ENCODE measurements at regions not wholly inside any gene's neighbourhood (a gene's known extent, or its start where the extent isn't known, plus 50 kb on each side); places are given as distances from the start of the nearest gene placed in this dataset.

GRCh38 chr3:65174713-65175112, 486.9 kb upstream of the ADAMTS9 start:
- WGBS, 3 donors: 49 to 78% (median 51%) methylated on average over 2 of the region's 2 CpGs

GRCh38 chr3:65173841-65174240, 486.0 kb upstream of the ADAMTS9 start:
- Histone ChIP-seq H3K27ac (no peak overlapping the region), H3K4me3 (no peak overlapping the region), H3K36me3 (ENCODE audit: insufficient read depth in 1 of 2, low read depth in 1 of 2) (no peaks in the 10 kb centered on the region), H3K4me1 (no peaks in the 10 kb centered on the region), H3K27me3 (ENCODE audit: insufficient read depth in 3 of 3, low read length in 2 of 3) (no peaks in the 10 kb centered on the region), H3K9me3 (no peaks in the 10 kb centered on the region)
- WGBS, 3 donors: 71 to 97% (median 91%) methylated on average over 2 of the region's 2 CpGs
- intact Hi-C loops (cut with DNase I): loop anchor here in 1 of 2 donors (5.0 kb wide), 2 partner anchors 487 to 642 kb away; partner anchors contain the start of gene ADAMTS9
- no peak for TF ChIP-seq CTCF (IDR thresholded peaks at IDR 0.05)
- ATAC-seq (no peak), DNase-seq (no peak)

More at GRCh38 chr3:65174713-65175112, 486.9 kb upstream of the ADAMTS9 start:
- intact Hi-C loops (cut with DNase I): loop anchor here in 1 of 2 donors (5.0 kb wide), 2 partner anchors 487 to 642 kb away; partner anchors contain the start of gene ADAMTS9
- Histone ChIP-seq H3K27ac (no peak overlapping the region), H3K27me3 (ENCODE audit: insufficient read depth in 3 of 3, low read length in 2 of 3) (no peaks in the 10 kb centered on the region), H3K4me1 (no peaks in the 10 kb centered on the region), H3K4me3 (no peak overlapping the region), H3K36me3 (ENCODE audit: insufficient read depth in 1 of 2, low read depth in 1 of 2) (no peaks in the 10 kb centered on the region), H3K9me3 (no peaks in the 10 kb centered on the region)
- no peak for DNase-seq
- no peak for TF ChIP-seq CTCF (IDR thresholded peaks at IDR 0.05)
- no peak for ATAC-seq

GRCh38 chr3:65172209-65172608, 484.4 kb upstream of the ADAMTS9 start:
- no peak overlapping the region for H3K27ac ChIP-seq
- no peaks in the 10 kb centered on the region for H3K36me3 ChIP-seq (ENCODE audit: insufficient read depth in 1 of 2, low read depth in 1 of 2)
- H3K27me3 ChIP-seq (ENCODE audit: insufficient read depth in 3 of 3, low read length in 2 of 3): no peaks in the 10 kb centered on the region
- DNase-seq (no peak), ATAC-seq (no peak)
- no peaks in the 10 kb centered on the region for H3K9me3 ChIP-seq
- H3K4me3 ChIP-seq: no peak overlapping the region
- intact Hi-C loops (cut with DNase I): loop anchor here in 1 of 2 donors (5.0 kb wide), 2 partner anchors 485 to 640 kb away; partner anchors contain the start of gene ADAMTS9
- no peak for TF ChIP-seq CTCF (IDR thresholded peaks at IDR 0.05)
- WGBS, 3 donors: 65 to 75% (median 75%) methylated on average over 5 of the region's 5 CpGs
- H3K4me1 ChIP-seq: no peaks in the 10 kb centered on the region

GRCh38 chr3:65170390-65171042, 482.7 kb upstream of the ADAMTS9 start:
- intact Hi-C loops (cut with DNase I): loop anchor here in 1 of 2 donors (5.0 kb wide), 2 partner anchors 483 to 638 kb away; partner anchors contain the start of gene ADAMTS9
- H3K27ac ChIP-seq: peak overlapping the region; percentile 59
- H3K4me3 ChIP-seq: no peak overlapping the region
- H3K36me3 ChIP-seq (ENCODE audit: insufficient read depth in 1 of 2, low read depth in 1 of 2): no peaks in the 10 kb centered on the region
- no peaks in the 10 kb centered on the region for H3K9me3 ChIP-seq
- DNase-seq (peak; percentile 84 to 92), ATAC-seq (peak; percentile 49 to 92 (median 78))
- WGBS, 3 donors: 4 to 10% (median 5%) methylated on average over 10 of the region's 10 CpGs
- TF ChIP-seq CTCF (IDR thresholded peaks at IDR 0.05): peak; percentile 47
- no peaks in the 10 kb centered on the region for H3K4me1 ChIP-seq
- no peaks in the 10 kb centered on the region for H3K27me3 ChIP-seq (ENCODE audit: insufficient read depth in 3 of 3, low read length in 2 of 3)
